B cell (primary cell): ENCODE measurements at regions not wholly inside any gene's neighbourhood (a gene's known extent, or its start where the extent isn't known, plus 50 kb on each side); places are given as distances from the start of the nearest gene placed in this dataset.

Source experiments
- CTCF ChIP-seq: fragments of 200-600 bp; IDR thresholded peaks from one replicate; pipeline ENCODE4 v1.8.0; 2022; ENCODE audit warnings: antibody characterized with exemption, mild to moderate bottlenecking
- EZH2 ChIP-seq: IDR thresholded peaks from 2 replicates; pipeline ENCODE4 v1.6.1; 2012; ENCODE audit warnings: borderline replicate concordance, low read depth, mild to moderate bottlenecking, moderate library complexity, low read length; ENCODE audit not compliant: insufficient read depth, poor library complexity, severe bottlenecking

- TF ChIP-seq EZH2 (no peak), CTCF (no peak)
Observed at GRCh38 chr1:38223391-38223790, 176.8 kb upstream of the POU3F1 start.
